ENCODE measurements at regions not wholly inside any gene's neighbourhood (a gene's known extent, or its start where the extent isn't known, plus 50 kb on each side); places are given as distances from the start of the nearest gene placed in this dataset.

DNA sequence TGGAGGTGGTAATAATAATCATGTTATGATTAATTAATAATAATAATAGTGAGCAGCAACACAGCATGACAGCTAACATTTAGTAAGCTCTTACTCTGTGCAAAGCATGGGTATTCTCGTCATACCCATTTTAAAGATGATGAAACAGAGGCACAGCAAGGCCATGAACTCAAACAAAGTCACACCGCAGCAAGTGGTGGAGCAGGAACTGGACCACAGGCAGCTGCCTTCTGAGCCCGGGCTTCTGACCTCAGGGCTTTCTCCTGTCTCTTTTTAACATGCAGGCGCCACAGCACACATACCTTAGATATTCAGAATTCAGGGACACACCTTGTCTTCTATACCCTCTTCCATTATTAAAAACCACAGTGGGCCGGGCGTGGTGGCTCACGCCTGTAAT is 50.7 kb upstream of the SPATA12 start:
- DNase-seq = no peak
- Histone ChIP-seq H3K9me3 (ENCODE audit: insufficient read depth, low read length, severe bottlenecking) (no peaks in the 10 kb centered on the region), H3K27me3 (ENCODE audit: insufficient read depth, low read length, poor library complexity) (peaks cover 5% of the 10 kb centered on the region), H4K20me1 (ENCODE audit: insufficient read depth, low read length) (no peaks in the 10 kb centered on the region), H2AFZ (ENCODE audit: low read depth, low read length) (no peak overlapping the region), H3K4me1 (ENCODE audit: insufficient read depth, low read length) (peaks cover 20% of the 10 kb centered on the region), H3K36me3 (ENCODE audit: insufficient read depth, low read length) (no peaks in the 10 kb centered on the region), H3K4me3 (ENCODE audit: low read depth in 1 of 2, low read length in 2 of 2) (no peak overlapping the region), H3K9ac (ENCODE audit: low read depth, low read length) (no peak overlapping the region), H3K27ac (ENCODE audit: low read length) (no peak overlapping the region), H3K79me2 (ENCODE audit: insufficient read depth, low read length) (no peaks in the 10 kb centered on the region), H3K4me2 (ENCODE audit: insufficient read depth, low read length) (no peak overlapping the region)
- ATAC-seq (ENCODE audit: insufficient read depth, low read depth) = no peak
- TF ChIP-seq, protein P1, sequence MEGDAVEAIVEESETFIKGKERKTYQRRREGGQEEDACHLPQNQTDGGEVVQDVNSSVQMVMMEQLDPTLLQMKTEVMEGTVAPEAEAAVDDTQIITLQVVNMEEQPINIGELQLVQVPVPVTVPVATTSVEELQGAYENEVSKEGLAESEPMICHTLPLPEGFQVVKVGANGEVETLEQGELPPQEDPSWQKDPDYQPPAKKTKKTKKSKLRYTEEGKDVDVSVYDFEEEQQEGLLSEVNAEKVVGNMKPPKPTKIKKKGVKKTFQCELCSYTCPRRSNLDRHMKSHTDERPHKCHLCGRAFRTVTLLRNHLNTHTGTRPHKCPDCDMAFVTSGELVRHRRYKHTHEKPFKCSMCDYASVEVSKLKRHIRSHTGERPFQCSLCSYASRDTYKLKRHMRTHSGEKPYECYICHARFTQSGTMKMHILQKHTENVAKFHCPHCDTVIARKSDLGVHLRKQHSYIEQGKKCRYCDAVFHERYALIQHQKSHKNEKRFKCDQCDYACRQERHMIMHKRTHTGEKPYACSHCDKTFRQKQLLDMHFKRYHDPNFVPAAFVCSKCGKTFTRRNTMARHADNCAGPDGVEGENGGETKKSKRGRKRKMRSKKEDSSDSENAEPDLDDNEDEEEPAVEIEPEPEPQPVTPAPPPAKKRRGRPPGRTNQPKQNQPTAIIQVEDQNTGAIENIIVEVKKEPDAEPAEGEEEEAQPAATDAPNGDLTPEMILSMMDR (IDR thresholded peaks at IDR 0.05; ENCODE audit: borderline replicate concordance, extremely low read depth, low read length, poor library complexity, severe bottlenecking) = no peak
- no peak for TF ChIP-seq EZH2 (IDR thresholded peaks at IDR 0.05; ENCODE audit: borderline replicate concordance, low read depth, low read length, severe bottlenecking)

- Histone ChIP-seq H2AFZ (ENCODE audit: low read depth, low read length) (no peak overlapping the region), H4K20me1 (ENCODE audit: insufficient read depth, low read length) (no peaks in the 10 kb centered on the region), H3K9ac (ENCODE audit: low read depth, low read length) (no peak overlapping the region), H3K79me2 (ENCODE audit: insufficient read depth, low read length) (no peaks in the 10 kb centered on the region), H3K4me1 (ENCODE audit: insufficient read depth, low read length) (peaks cover 20% of the 10 kb centered on the region), H3K27ac (ENCODE audit: low read length) (no peak overlapping the region), H3K4me2 (ENCODE audit: insufficient read depth, low read length) (no peak overlapping the region), H3K4me3 (ENCODE audit: low read depth in 1 of 2, low read length in 2 of 2) (no peak overlapping the region), H3K9me3 (ENCODE audit: insufficient read depth, low read length, severe bottlenecking) (no peaks in the 10 kb centered on the region), H3K27me3 (ENCODE audit: insufficient read depth, low read length, poor library complexity) (peaks cover 5% of the 10 kb centered on the region), H3K36me3 (ENCODE audit: insufficient read depth, low read length) (no peaks in the 10 kb centered on the region)
- DNase-seq (no peak), ATAC-seq (ENCODE audit: insufficient read depth, low read depth) (no peak)
- TF ChIP-seq EZH2 (IDR thresholded peaks at IDR 0.05; ENCODE audit: borderline replicate concordance, low read depth, low read length, severe bottlenecking) = no peak
- TF ChIP-seq, protein P1 (IDR thresholded peaks at IDR 0.05; ENCODE audit: borderline replicate concordance, extremely low read depth, low read length, poor library complexity, severe bottlenecking) = no peak
These were observed 51.1 kb upstream of the SPATA12 start for GRCh38 chr3:57009367-57009766.

DNA sequence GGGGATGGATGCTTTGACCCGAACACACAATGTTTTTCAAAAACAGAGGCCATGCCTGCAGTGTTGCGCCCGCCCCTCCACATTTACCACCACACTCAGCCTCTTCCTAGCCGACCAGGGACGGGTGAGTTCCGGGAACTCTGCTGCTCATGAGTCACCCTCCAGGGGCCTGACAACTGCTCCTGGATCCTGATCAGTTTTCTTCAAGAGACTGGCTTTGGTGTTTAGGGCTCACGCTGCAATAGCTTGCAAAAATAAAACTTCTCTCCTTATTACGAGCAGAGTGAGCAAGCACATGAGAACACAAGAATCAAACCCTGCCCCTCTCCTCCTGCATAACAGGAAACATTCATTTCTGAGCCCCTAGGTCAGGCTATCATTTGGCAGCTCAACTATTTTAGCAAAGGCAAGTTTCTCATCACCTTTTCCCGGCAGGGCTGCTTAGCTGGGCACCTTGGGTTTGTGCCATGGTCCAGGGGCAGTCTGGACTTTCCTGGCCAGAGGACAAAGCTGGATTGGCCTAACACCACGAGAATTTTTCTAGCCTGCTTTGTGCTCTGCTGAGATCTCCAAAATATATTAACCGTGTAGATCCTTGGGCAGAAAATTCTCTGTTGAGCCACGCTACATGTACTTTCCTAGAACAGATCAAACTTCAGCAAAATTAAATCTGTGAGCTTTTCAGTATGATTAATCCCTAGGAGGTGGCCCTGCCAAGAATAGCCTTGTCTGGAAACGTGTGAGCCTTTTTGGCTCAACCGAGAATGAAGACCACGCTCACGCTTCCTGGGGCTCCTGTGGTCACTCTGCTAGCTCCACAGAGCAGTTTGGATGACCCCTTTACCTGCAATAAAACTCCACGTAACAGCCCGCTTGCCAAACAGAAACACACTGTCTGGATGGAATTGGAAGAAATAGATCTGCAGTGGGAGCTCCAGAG is 52.7 kb upstream of the SPATA12 start:
- H3K79me2 ChIP-seq (ENCODE audit: insufficient read depth, low read length) = no peaks in the 10 kb centered on the region
- no peaks in the 10 kb centered on the region for H3K36me3 ChIP-seq (ENCODE audit: insufficient read depth, low read length)
- H3K27me3 ChIP-seq (ENCODE audit: insufficient read depth, low read length, poor library complexity) = peaks cover 5% of the 10 kb centered on the region
- TF ChIP-seq EZH2 (IDR thresholded peaks at IDR 0.05; ENCODE audit: borderline replicate concordance, low read depth, low read length, severe bottlenecking) = no peak
- TF ChIP-seq, protein P1 (IDR thresholded peaks at IDR 0.05; ENCODE audit: borderline replicate concordance, extremely low read depth, low read length, poor library complexity, severe bottlenecking) = no peak
- H3K4me1 ChIP-seq (ENCODE audit: insufficient read depth, low read length) = peaks cover 20% of the 10 kb centered on the region
- peak overlapping the region; percentile 28 for H3K4me2 ChIP-seq (ENCODE audit: insufficient read depth, low read length)
- H3K9ac ChIP-seq (ENCODE audit: low read depth, low read length) = peak overlapping the region; percentile 16; the same call in 1 of the 2 replicates
- no peaks in the 10 kb centered on the region for H3K9me3 ChIP-seq (ENCODE audit: insufficient read depth, low read length, severe bottlenecking)
- peak; percentile 99 for ATAC-seq (ENCODE audit: insufficient read depth, low read depth)
- no peak overlapping the region for H3K4me3 ChIP-seq (ENCODE audit: low read depth in 1 of 2, low read length in 2 of 2)
- peak overlapping the region; percentile 64 for H3K27ac ChIP-seq (ENCODE audit: low read length)
- peak overlapping the region; percentile 54 for H2AFZ ChIP-seq (ENCODE audit: low read depth, low read length)
- H4K20me1 ChIP-seq (ENCODE audit: insufficient read depth, low read length) = no peaks in the 10 kb centered on the region
- DNase-seq = peak; percentile 78
